Stimulated activated CD8-positive, alpha-beta memory T cell treated with anti-CD3 and anti-CD28 coated beads, Interleukin-12 subunit alpha, Interleukin-12 subunit beta, amount 100 ng/mL, for 1 hour (primary cell): ENCODE measurements at regions not wholly inside any gene's neighbourhood (a gene's known extent, or its start where the extent isn't known, plus 50 kb on each side); places are given as distances from the start of the nearest gene placed in this dataset.
"Not testable (repeated sequence)": the region's sequence is repeated elsewhere in the genome, so short reads cannot be mapped to it uniquely, and the experiment has no call there.

Source experiments
- DNase-seq: peaks from one replicate; pipeline ENCODE4 v3.0.0-alpha.2; 2020; ENCODE audit warnings: low read depth

- no peak for DNase-seq
Observed at GRCh38 chr2:238600506-238601432, 174.0 kb downstream of the ASB1 start.

GRCh38 chr2:238601433-238602222 is 174.9 kb downstream of the ASB1 start:
- DNase-seq, result no peak

GRCh38 chr2:238602223-238602960 is 175.7 kb downstream of the ASB1 start:
- no peak for DNase-seq

- no peak for DNase-seq
Observed at GRCh38 chr2:238603596-238603995, 176.9 kb downstream of the ASB1 start.

GRCh38 chr2:238606311-238606710 is 179.6 kb downstream of the ASB1 start:
- DNase-seq, result no peak

- DNase-seq, result no peak
Observed at GRCh38 chr2:238613610-238614009, 186.9 kb downstream of the ASB1 start.

- no peak for DNase-seq
Observed at GRCh38 chr2:238614376-238614775, 187.6 kb downstream of the ASB1 start.

GRCh38 chr2:238615187-238615586 is 188.5 kb downstream of the ASB1 start:
- no peak for DNase-seq

- no peak for DNase-seq
Observed at GRCh38 chr2:238616681-238617080, 190.0 kb downstream of the ASB1 start.

- not testable (repeated sequence) for DNase-seq
Observed at GRCh38 chr2:238618494-238619283, 192.0 kb downstream of the ASB1 start.

- no peak for DNase-seq
Observed at GRCh38 chr2:238627899-238628298, 201.2 kb downstream of the ASB1 start.

GRCh38 chr2:238629064-238629463 is 202.3 kb downstream of the ASB1 start:
- DNase-seq, result no peak

- DNase-seq, result no peak
Observed at GRCh38 chr2:238631491-238632180, 204.9 kb downstream of the ASB1 start.

- DNase-seq, result no peak
Observed at GRCh38 chr2:238632181-238633060, 205.7 kb downstream of the ASB1 start.

GRCh38 chr2:238633426-238634328 is 206.9 kb downstream of the ASB1 start:
- no peak for DNase-seq

GRCh38 chr2:238634701-238635357 is 208.1 kb downstream of the ASB1 start:
- DNase-seq, result no peak

- no peak for DNase-seq
Observed at GRCh38 chr2:238635647-238636051, 208.9 kb downstream of the ASB1 start.
